ENCODE measurements at regions not wholly inside any gene's neighbourhood (a gene's known extent, or its start where the extent isn't known, plus 50 kb on each side); places are given as distances from the start of the nearest gene placed in this dataset.

DNA sequence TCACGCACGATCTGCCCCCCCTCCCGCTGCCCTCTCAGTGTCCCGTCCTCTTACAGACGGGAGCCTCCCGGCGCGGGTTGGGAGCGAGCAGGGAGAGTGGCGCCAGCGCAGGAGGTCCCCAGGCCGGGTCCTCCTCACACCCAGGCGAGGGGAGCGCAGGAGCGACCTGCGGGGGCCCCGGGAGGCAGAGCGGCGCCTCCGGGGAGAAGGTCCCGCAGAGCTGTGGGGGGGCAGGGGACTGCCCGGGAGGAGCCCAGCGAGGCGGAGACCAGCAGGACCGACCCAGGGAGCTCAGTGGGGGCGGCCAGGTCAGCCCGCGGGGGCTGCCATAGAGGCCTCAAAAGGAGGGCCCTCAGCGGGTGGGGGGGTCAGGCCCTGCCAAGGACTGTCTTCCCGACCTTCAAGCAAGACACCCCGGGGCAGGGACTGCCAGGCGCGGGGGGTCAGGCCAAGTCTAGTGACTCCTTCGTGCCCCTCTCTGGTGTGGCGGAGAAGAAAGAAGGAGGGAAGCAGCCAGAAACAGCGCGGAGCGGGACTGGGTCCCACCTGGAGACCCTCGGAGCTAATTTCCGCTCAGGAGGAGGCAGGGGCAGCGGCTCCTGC lies 123.3 kb upstream of the ERCC6L2 start:
- ChIA-PET CTCF (no interaction called here), POLR2A (no interaction called here)
- Mint-ChIP-seq H3K27ac (no peak overlapping the region), H3K4me1 (peaks cover 2% of the 10 kb centered on the region), H3K9me3 (ENCODE audit: insufficient read depth) (no peaks in the 10 kb centered on the region), H3K27me3 (peaks cover 14% of the 10 kb centered on the region), H3K4me3 (no peak overlapping the region)
- Histone ChIP-seq H3K4me1 (ENCODE audit: control insufficient read depth in 2 of 2, insufficient read depth in 2 of 2, low read length in 2 of 2) (peaks cover 0 to 7% of the 10 kb centered on the region in 2 donors), H3K4me2 (replicated peaks; ENCODE audit: low read depth, low read length, poor library complexity, severe bottlenecking) (no peak overlapping the region), H3K79me2 (ENCODE audit: control insufficient read depth, insufficient read depth, low read length) (no peaks in the 10 kb centered on the region), H3K9ac (ENCODE audit: low read length) (no peak overlapping the region), H3K36me3 (replicated peaks in 1 of 2; ENCODE audit: control extremely low read depth in 1 of 2, control insufficient read depth in 1 of 2, extremely low read depth in 1 of 2, insufficient read depth in 2 of 2, low read length in 1 of 2) (no peaks in the 10 kb centered on the region), H3K27me3 (replicated peaks in 1 of 4; ENCODE audit: control extremely low read depth in 1 of 4, control insufficient read depth in 3 of 4, insufficient read depth in 4 of 4, low read length in 3 of 4) (peaks cover 0 to 17% (median 3%) of the 10 kb centered on the region in 4 experiments), H4K20me1 (ENCODE audit: control insufficient read depth, insufficient read depth, low read length, poor library complexity, severe bottlenecking) (no peaks in the 10 kb centered on the region), H3K4me3 (ENCODE audit: control extremely low read depth in 1 of 5, extremely low read depth in 1 of 5, insufficient read depth in 1 of 5, low read depth in 2 of 5, low read length in 4 of 5) (no peak overlapping the region), H3K9me3 (ENCODE audit: control extremely low read depth in 1 of 3, control insufficient read depth in 2 of 3, insufficient read depth in 1 of 3, low read length in 2 of 3) (no peaks in the 10 kb centered on the region), H3K27ac (ENCODE audit: low read length in 2 of 2) (no peak overlapping the region), H2AFZ (ENCODE audit: insufficient read depth, low read depth, low read length, poor library complexity, severe bottlenecking) (no peak overlapping the region)
- WGBS (ENCODE audit: insufficient coverage) = 45% methylated on average over 40 of the region's 41 CpGs
- ATAC-seq (ENCODE audit: low read depth) = no peak
- intact Hi-C loops (cut with micrococcal nuclease) = no loop called here
- TF ChIP-seq, protein P1, sequence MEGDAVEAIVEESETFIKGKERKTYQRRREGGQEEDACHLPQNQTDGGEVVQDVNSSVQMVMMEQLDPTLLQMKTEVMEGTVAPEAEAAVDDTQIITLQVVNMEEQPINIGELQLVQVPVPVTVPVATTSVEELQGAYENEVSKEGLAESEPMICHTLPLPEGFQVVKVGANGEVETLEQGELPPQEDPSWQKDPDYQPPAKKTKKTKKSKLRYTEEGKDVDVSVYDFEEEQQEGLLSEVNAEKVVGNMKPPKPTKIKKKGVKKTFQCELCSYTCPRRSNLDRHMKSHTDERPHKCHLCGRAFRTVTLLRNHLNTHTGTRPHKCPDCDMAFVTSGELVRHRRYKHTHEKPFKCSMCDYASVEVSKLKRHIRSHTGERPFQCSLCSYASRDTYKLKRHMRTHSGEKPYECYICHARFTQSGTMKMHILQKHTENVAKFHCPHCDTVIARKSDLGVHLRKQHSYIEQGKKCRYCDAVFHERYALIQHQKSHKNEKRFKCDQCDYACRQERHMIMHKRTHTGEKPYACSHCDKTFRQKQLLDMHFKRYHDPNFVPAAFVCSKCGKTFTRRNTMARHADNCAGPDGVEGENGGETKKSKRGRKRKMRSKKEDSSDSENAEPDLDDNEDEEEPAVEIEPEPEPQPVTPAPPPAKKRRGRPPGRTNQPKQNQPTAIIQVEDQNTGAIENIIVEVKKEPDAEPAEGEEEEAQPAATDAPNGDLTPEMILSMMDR (IDR thresholded peaks at IDR 0.05) = no peak
- TF ChIP-seq EZH2 (IDR thresholded peaks at IDR 0.05; ENCODE audit: borderline replicate concordance, insufficient read depth, low read depth, low read length, poor library complexity, severe bottlenecking) = no peak
- no peak for DNase-seq

DNA sequence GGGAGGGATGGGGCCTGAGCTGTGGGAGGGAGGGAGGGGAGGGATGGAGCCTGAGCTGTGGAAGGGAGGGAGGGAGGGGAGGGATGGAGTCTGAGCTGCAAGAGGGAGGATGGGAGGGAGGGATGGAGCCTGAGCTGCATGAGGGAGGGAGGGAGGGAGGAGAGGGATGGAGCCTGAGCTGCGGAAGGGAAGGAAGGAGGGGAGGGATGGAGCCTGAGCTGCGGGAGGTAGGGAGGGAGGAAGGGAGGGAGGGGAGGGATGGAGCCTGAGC lies 124.0 kb upstream of the ERCC6L2 start:
- Mint-ChIP-seq H3K27me3 (peaks cover 14% of the 10 kb centered on the region), H3K27ac (no peak overlapping the region), H3K4me1 (peaks cover 2% of the 10 kb centered on the region), H3K9me3 (ENCODE audit: insufficient read depth) (no peaks in the 10 kb centered on the region), H3K4me3 (no peak overlapping the region)
- CTCF ChIA-PET = no interaction called here
- Histone ChIP-seq H3K4me1 (ENCODE audit: control insufficient read depth in 2 of 2, insufficient read depth in 2 of 2, low read length in 2 of 2) (peaks cover 0 to 7% of the 10 kb centered on the region in 2 donors), H4K20me1 (ENCODE audit: control insufficient read depth, insufficient read depth, low read length, poor library complexity, severe bottlenecking) (no peaks in the 10 kb centered on the region), H2AFZ (ENCODE audit: insufficient read depth, low read depth, low read length, poor library complexity, severe bottlenecking) (no peak overlapping the region), H3K9me3 (ENCODE audit: control extremely low read depth in 1 of 3, control insufficient read depth in 2 of 3, insufficient read depth in 1 of 3, low read length in 2 of 3) (no peaks in the 10 kb centered on the region), H3K4me3 (ENCODE audit: control extremely low read depth in 1 of 5, extremely low read depth in 1 of 5, insufficient read depth in 1 of 5, low read depth in 2 of 5, low read length in 4 of 5) (no peak overlapping the region), H3K4me2 (replicated peaks; ENCODE audit: low read depth, low read length, poor library complexity, severe bottlenecking) (no peak overlapping the region), H3K36me3 (replicated peaks in 1 of 2; ENCODE audit: control extremely low read depth in 1 of 2, control insufficient read depth in 1 of 2, extremely low read depth in 1 of 2, insufficient read depth in 2 of 2, low read length in 1 of 2) (no peaks in the 10 kb centered on the region), H3K9ac (ENCODE audit: low read length) (no peak overlapping the region), H3K27me3 (replicated peaks in 1 of 4; ENCODE audit: control extremely low read depth in 1 of 4, control insufficient read depth in 3 of 4, insufficient read depth in 4 of 4, low read length in 3 of 4) (peaks cover 0 to 17% (median 3%) of the 10 kb centered on the region in 4 experiments), H3K79me2 (ENCODE audit: control insufficient read depth, insufficient read depth, low read length) (no peaks in the 10 kb centered on the region), H3K27ac (ENCODE audit: low read length in 2 of 2) (no peak overlapping the region)
- POLR2A ChIA-PET = no interaction called here
- intact Hi-C loops (cut with micrococcal nuclease) = no loop called here
- TF ChIP-seq, protein P1 (IDR thresholded peaks at IDR 0.05) = no peak
- no peak for TF ChIP-seq EZH2 (IDR thresholded peaks at IDR 0.05; ENCODE audit: borderline replicate concordance, insufficient read depth, low read depth, low read length, poor library complexity, severe bottlenecking)
- ATAC-seq (ENCODE audit: low read depth) = no peak
- no CpG with 5 or more reads among the region's 2 CpGs for WGBS (ENCODE audit: insufficient coverage)
- no peak for DNase-seq
